ENCODE measurements at regions not wholly inside any gene's neighbourhood (a gene's known extent, or its start where the extent isn't known, plus 50 kb on each side); places are given as distances from the start of the nearest gene placed in this dataset.

- Mint-ChIP-seq H3K27ac (no peak overlapping the region), H3K4me1 (peaks cover under 1% of the 10 kb centered on the region), H3K4me3 (no peak overlapping the region), H3K9me3 (no peaks in the 10 kb centered on the region), H3K27me3 (ENCODE audit: low read depth, poor library complexity) (no peaks in the 10 kb centered on the region), H3K36me3 (ENCODE audit: low read depth) (peaks cover 26% of the 10 kb centered on the region)
- DNase-seq, result no peak
- TF ChIP-seq, protein P1, sequence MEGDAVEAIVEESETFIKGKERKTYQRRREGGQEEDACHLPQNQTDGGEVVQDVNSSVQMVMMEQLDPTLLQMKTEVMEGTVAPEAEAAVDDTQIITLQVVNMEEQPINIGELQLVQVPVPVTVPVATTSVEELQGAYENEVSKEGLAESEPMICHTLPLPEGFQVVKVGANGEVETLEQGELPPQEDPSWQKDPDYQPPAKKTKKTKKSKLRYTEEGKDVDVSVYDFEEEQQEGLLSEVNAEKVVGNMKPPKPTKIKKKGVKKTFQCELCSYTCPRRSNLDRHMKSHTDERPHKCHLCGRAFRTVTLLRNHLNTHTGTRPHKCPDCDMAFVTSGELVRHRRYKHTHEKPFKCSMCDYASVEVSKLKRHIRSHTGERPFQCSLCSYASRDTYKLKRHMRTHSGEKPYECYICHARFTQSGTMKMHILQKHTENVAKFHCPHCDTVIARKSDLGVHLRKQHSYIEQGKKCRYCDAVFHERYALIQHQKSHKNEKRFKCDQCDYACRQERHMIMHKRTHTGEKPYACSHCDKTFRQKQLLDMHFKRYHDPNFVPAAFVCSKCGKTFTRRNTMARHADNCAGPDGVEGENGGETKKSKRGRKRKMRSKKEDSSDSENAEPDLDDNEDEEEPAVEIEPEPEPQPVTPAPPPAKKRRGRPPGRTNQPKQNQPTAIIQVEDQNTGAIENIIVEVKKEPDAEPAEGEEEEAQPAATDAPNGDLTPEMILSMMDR (IDR thresholded peaks at IDR 0.05), result no peak
Observed at GRCh38 chr1:101080859-101081258, 55.3 kb upstream of the DPH5 start.

DNA sequence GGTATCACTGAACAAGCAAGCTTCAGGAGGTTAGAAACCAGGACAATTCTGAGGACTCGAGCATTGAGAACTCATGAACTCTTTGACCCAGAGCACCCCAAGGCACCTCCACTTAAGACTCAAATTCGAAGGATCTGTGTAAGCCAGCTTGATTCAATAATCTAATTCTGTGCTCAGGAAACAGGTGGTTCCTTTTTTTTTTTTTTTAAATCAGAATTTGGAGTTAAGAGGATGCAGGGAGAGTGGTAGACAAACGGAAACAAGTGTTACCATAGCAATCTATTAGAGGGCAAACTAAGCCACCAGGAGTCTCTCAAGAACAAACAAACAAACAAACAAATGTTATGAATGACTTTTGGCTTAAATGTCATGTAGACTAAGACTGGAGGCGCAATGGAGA is 53.8 kb upstream of the DPH5 start:
- TF ChIP-seq, protein P1 (IDR thresholded peaks at IDR 0.05), result no peak
- H3K27me3 Mint-ChIP-seq (ENCODE audit: low read depth, poor library complexity), result no peaks in the 10 kb centered on the region
- H3K9me3 Mint-ChIP-seq, result no peaks in the 10 kb centered on the region
- no peaks in the 10 kb centered on the region for H3K4me1 Mint-ChIP-seq
- H3K36me3 Mint-ChIP-seq (ENCODE audit: low read depth), result peaks cover 26% of the 10 kb centered on the region
- DNase-seq, result no peak
- no peak overlapping the region for H3K27ac Mint-ChIP-seq
- no peak overlapping the region for H3K4me3 Mint-ChIP-seq

DNA sequence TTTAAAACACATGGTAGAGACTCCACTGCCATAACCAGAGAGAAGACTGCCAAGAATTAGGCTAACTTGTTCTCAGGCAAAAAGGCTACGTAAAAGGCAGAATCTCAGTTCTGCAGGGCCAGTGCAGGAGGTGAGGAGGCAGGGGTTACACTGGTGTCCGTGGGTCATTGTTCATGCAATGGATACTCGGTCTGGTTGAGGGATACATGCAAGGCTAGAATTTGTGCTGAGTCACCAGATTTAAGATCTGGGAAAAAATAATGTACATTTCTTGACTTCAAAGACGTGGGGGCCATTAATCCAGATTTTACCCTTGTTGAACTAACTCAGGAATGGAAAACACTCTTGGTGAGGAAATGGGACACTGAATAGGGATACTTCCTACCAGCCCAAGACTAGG is 52.3 kb upstream of the DPH5 start:
- TF ChIP-seq, protein P1 (IDR thresholded peaks at IDR 0.05), result no peak
- no peak for DNase-seq
- Mint-ChIP-seq H3K9me3 (no peaks in the 10 kb centered on the region), H3K4me3 (no peak overlapping the region), H3K4me1 (no peaks in the 10 kb centered on the region), H3K36me3 (ENCODE audit: low read depth) (peaks cover 26% of the 10 kb centered on the region), H3K27me3 (ENCODE audit: low read depth, poor library complexity) (no peaks in the 10 kb centered on the region), H3K27ac (no peak overlapping the region)

DNA sequence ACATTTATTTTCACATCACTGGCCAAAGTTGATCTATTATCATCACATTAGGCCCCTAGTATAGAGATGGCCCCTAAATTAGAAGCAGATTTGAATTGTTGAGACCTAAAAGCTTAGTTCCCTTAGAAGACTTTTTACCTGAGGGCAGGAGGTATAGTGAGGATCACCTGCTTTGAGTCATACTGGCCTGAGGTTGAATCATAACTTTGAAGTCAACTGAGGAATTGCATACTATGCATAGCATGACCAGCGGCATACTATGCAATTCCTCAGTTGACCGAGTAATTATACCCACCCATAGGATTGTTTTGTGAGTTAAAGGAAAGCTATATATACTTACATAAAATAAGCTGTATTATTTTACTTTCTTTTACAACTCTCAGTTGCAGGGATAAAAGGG is 50.3 kb upstream of the DPH5 start:
- TF ChIP-seq, protein P1 (IDR thresholded peaks at IDR 0.05), result no peak
- H3K4me1 Mint-ChIP-seq, result peaks cover 6% of the 10 kb centered on the region
- no peaks in the 10 kb centered on the region for H3K9me3 Mint-ChIP-seq
- H3K36me3 Mint-ChIP-seq (ENCODE audit: low read depth), result peaks cover 18% of the 10 kb centered on the region
- H3K4me3 Mint-ChIP-seq, result no peak overlapping the region
- H3K27me3 Mint-ChIP-seq (ENCODE audit: low read depth, poor library complexity), result no peaks in the 10 kb centered on the region
- H3K27ac Mint-ChIP-seq, result no peak overlapping the region
- no peak for DNase-seq

Measured in nephron progenitor cell (in vitro differentiated cells).